PC-9 (cell line): ENCODE measurements at regions not wholly inside any gene's neighbourhood (a gene's known extent, or its start where the extent isn't known, plus 50 kb on each side); places are given as distances from the start of the nearest gene placed in this dataset.

Experiments
- BruUV-seq: library from RNA; stranded (reverse); fragments of 400-500 nt; replicated peaks from 2 replicates; lab custom pipeline; 2021; lab: Mats Ljungman, UMichigan
- CTCF ChIA-PET: fragments of 300-600 bp; sonication (Branson Sonifier 250); formaldehyde crosslinking; loops from one replicate; lab custom pipeline; 2022; ENCODE audit warnings: antibody characterized with exemption; lab: Charles Lee
- POLR2A ChIA-PET: fragments of 300-600 bp; sonication (Branson Sonifier 250); formaldehyde crosslinking; loops from one replicate; lab custom pipeline; 2022; ENCODE audit warnings: antibody characterized with exemption; ENCODE audit not compliant: unreplicated experiment; lab: Charles Lee
- DNase-seq, 2 experiments: peaks; one replicate each; pipeline versions ENCODE4 v3.0.0 to v3.0.0-alpha.2; 2015 to 2022; ENCODE audit warnings: mixed read lengths in 1 of 2
- H2AFZ ChIP-seq: fragments of 200-600 bp; sonication (generic); 2 replicates; pipeline ENCODE4 v1.8.1; 2017; ENCODE audit warnings: antibody characterized with exemption
- H3F3A ChIP-seq: fragments of 200-600 bp; sonication (generic); 2 replicates; pipeline ENCODE4 v1.8.1; 2017; ENCODE audit warnings: antibody characterized with exemption, mild to moderate bottlenecking, low read depth; ENCODE audit not compliant: insufficient read depth
- H3K27ac ChIP-seq: fragments of 200-600 bp; sonication (generic); 2 replicates; pipeline ENCODE4 v1.6.1; 2016; ENCODE audit warnings: mixed run types
- H3K27me3 ChIP-seq: fragments of 200-600 bp; sonication (generic); 2 replicates; pipeline ENCODE4 v1.6.1; 2016; ENCODE audit warnings: low read depth, mixed run types; ENCODE audit not compliant: insufficient read depth
- H3K36me3 ChIP-seq: fragments of 200-600 bp; sonication (generic); 2 replicates; pipeline ENCODE4 v1.6.1; 2016; ENCODE audit warnings: low read depth, mixed run types
- H3K4me1 ChIP-seq: fragments of 200-600 bp; sonication (generic); replicated peaks from 2 replicates; pipeline ENCODE4 v1.6.1; 2016; ENCODE audit warnings: mixed run types; ENCODE audit not compliant: insufficient read depth
- H3K4me2 ChIP-seq: fragments of 200-600 bp; sonication (generic); 2 replicates; pipeline ENCODE4 v1.6.1; 2017; ENCODE audit warnings: mixed run types
- H3K4me3 ChIP-seq: fragments of 200-600 bp; sonication (generic); 2 replicates; pipeline ENCODE4 v1.6.1; 2016; ENCODE audit warnings: mixed run types
- H3K79me2 ChIP-seq: fragments of 200-600 bp; sonication (generic); 2 replicates; pipeline ENCODE4 v1.6.1; 2017; ENCODE audit warnings: low read depth, mixed run types
- H3K9me2 ChIP-seq: fragments of 200-600 bp; sonication (generic); 2 replicates; pipeline ENCODE4 v1.8.1; 2017; ENCODE audit warnings: mild to moderate bottlenecking; ENCODE audit not compliant: insufficient read depth
- H3K9me3 ChIP-seq: fragments of 200-600 bp; sonication (generic); 2 replicates; pipeline ENCODE4 v1.8.1; 2016; ENCODE audit warnings: low read depth; ENCODE audit not compliant: insufficient read depth
- H4K20me1 ChIP-seq: fragments of 200-600 bp; sonication (generic); 2 replicates; pipeline ENCODE4 v1.8.1; 2017; ENCODE audit not compliant: insufficient read depth
- EZH2 ChIP-seq: fragments of 200-600 bp; sonication (generic); IDR thresholded peaks from 2 replicates; pipeline ENCODE4 v1.8.0; 2017; ENCODE audit warnings: antibody characterized with exemption, low read depth
- intact Hi-C: fragments of 100-400 bp; cut with micrococcal nuclease; formaldehyde crosslinking; loops from one replicate; pipeline ENCODE4 v1.10.0; 2022; ENCODE audit not compliant: unreplicated experiment
- TF ChIP-seq, protein P1 (sequence below): fragments of 200-600 bp; sonication (generic); conservative IDR thresholded peaks from 2 replicates; pipeline ENCODE4 v1.6.1; 2017; ENCODE audit warnings: mixed run types, antibody characterized with exemption, mild to moderate bottlenecking, moderate library complexity

DNA sequence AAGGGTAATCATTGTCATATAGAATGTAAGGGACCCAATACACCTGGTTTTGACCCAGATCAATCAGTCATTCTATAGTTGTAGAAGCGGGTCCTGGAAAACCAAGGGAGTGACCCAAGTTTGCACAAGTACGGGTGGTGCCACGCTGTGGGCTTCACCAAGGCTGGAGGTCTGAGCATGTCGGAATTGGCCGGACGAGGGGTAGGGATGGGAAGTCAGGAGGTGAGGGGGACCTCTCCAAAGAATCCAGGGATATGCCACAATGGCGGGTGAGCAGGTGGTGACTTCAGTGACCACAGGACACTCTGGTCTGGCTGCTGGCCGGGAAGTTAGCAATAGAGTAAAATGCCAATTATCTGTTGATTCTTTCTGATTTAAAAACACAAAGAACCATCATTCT, 186.6 kb upstream of the FOXQ1 start:
- ChIA-PET CTCF (no interaction called here), POLR2A (no interaction called here)
- H3K36me3 ChIP-seq = no peaks in the 10 kb centered on the region
- no peaks in the 10 kb centered on the region for H3F3A ChIP-seq
- TF ChIP-seq, protein P1, sequence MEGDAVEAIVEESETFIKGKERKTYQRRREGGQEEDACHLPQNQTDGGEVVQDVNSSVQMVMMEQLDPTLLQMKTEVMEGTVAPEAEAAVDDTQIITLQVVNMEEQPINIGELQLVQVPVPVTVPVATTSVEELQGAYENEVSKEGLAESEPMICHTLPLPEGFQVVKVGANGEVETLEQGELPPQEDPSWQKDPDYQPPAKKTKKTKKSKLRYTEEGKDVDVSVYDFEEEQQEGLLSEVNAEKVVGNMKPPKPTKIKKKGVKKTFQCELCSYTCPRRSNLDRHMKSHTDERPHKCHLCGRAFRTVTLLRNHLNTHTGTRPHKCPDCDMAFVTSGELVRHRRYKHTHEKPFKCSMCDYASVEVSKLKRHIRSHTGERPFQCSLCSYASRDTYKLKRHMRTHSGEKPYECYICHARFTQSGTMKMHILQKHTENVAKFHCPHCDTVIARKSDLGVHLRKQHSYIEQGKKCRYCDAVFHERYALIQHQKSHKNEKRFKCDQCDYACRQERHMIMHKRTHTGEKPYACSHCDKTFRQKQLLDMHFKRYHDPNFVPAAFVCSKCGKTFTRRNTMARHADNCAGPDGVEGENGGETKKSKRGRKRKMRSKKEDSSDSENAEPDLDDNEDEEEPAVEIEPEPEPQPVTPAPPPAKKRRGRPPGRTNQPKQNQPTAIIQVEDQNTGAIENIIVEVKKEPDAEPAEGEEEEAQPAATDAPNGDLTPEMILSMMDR = no peak
- no peak for TF ChIP-seq EZH2
- H3K4me1 ChIP-seq = no peaks in the 10 kb centered on the region
- H3K4me2 ChIP-seq = no peak overlapping the region
- intact Hi-C loops = no loop called here
- no peaks in the 10 kb centered on the region for H4K20me1 ChIP-seq
- H3K27me3 ChIP-seq = no peaks in the 10 kb centered on the region
- no peak overlapping the region for H3K27ac ChIP-seq
- H3K9me3 ChIP-seq = no peaks in the 10 kb centered on the region
- no peak for DNase-seq
- H3K4me3 ChIP-seq = no peak overlapping the region
- no TSS peak for BruUV-seq
- H3K79me2 ChIP-seq = no peaks in the 10 kb centered on the region
- no peaks in the 10 kb centered on the region for H3K9me2 ChIP-seq
- no peak overlapping the region for H2AFZ ChIP-seq

DNA sequence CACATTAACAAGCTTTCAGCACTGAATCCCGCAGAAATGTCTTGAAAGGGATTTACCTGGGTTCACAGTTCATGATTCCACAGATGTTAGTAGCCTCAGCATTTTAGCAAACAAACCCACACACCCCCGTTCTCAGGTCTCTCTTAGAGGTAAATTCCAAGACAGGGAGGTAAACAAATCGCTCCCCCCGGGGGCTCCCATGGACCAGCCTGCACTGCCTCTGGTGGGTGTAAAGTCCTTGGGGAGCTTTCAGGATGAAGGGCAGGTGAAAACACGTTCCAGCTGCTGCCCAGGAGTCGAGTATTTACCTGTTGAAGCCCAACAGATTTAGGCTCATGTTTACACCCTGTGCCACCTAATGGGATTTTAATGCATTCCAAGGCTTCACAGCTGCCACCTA, 187.0 kb upstream of the FOXQ1 start:
- no peaks in the 10 kb centered on the region for H3K36me3 ChIP-seq
- BruUV-seq = no TSS peak
- no peaks in the 10 kb centered on the region for H3K4me1 ChIP-seq
- no peak overlapping the region for H3K27ac ChIP-seq
- H3K27me3 ChIP-seq = no peaks in the 10 kb centered on the region
- H3K79me2 ChIP-seq = no peaks in the 10 kb centered on the region
- DNase-seq = no peak
- no peaks in the 10 kb centered on the region for H4K20me1 ChIP-seq
- no peaks in the 10 kb centered on the region for H3F3A ChIP-seq
- no peak overlapping the region for H3K4me3 ChIP-seq
- CTCF ChIA-PET = no interaction called here
- intact Hi-C loops = no loop called here
- H3K9me2 ChIP-seq = no peaks in the 10 kb centered on the region
- POLR2A ChIA-PET = no interaction called here
- TF ChIP-seq, protein P1 = no peak
- no peak for TF ChIP-seq EZH2
- H3K4me2 ChIP-seq = no peak overlapping the region
- H3K9me3 ChIP-seq = no peaks in the 10 kb centered on the region
- no peak overlapping the region for H2AFZ ChIP-seq

DNA sequence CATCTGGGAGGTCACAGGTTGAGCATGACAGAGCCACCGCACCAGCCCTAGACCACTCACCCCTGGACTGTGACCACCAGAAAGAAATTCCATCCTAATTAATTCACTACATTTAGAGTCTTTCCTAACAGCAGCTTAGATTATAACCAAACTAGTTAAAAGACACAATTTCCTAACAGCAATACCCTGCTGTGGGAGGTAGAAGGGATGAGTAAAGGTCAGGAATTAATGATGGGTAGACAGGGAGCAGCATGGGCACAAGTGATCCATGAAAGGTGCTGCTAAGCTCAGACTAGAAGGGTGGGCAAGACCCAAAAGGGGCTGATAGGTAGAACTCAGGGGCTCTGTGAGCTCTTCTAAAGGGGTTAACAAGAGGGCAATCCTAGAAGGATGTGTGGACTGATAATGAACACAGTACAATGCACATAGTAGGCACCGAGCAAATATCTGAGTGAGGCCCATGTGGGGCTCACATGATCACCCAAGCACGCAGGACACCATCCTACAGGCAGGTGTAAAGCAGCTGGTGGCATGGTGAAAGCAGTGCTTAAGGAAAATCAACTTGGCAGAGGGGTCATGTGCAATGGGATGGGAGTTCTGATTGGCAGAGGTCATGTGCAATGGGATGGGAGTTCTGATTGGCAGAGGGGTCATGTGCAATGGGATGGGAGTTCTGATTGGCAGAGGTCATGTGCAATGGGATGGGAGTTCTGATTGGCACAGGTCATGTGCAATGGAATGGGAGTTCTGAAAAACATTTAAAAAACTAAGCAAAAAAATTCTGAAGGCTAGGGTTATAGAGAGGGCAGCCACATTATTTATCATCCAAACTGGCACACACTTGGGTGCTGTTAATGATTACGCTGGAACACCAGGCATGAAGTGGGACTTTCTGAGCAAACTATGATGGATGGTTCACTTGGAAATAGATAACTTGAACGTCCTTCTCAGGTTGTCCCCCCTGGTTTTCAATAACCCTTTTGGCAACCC, 188.2 kb upstream of the FOXQ1 start:
- H3K9me2 ChIP-seq = no peaks in the 10 kb centered on the region
- no peak overlapping the region for H3K4me3 ChIP-seq
- ChIA-PET POLR2A (no interaction called here), CTCF (no interaction called here)
- no peaks in the 10 kb centered on the region for H3K27me3 ChIP-seq
- DNase-seq = no peak
- no peak overlapping the region for H3K27ac ChIP-seq
- no peaks in the 10 kb centered on the region for H4K20me1 ChIP-seq
- H3K79me2 ChIP-seq = no peaks in the 10 kb centered on the region
- H3K36me3 ChIP-seq = no peaks in the 10 kb centered on the region
- no peaks in the 10 kb centered on the region for H3K9me3 ChIP-seq
- no TSS peak for BruUV-seq
- H3F3A ChIP-seq = no peaks in the 10 kb centered on the region
- H3K4me1 ChIP-seq = no peaks in the 10 kb centered on the region
- no peak overlapping the region for H3K4me2 ChIP-seq
- intact Hi-C loops = no loop called here
- H2AFZ ChIP-seq = no peak overlapping the region
- TF ChIP-seq, protein P1 = no peak
- TF ChIP-seq EZH2 = no peak
